ENCODE measurements at regions not wholly inside any gene's neighbourhood (a gene's known extent, or its start where the extent isn't known, plus 50 kb on each side); places are given as distances from the start of the nearest gene placed in this dataset.

- no peak overlapping the region for H3K4me3 Mint-ChIP-seq
- H3K4me1 Mint-ChIP-seq = no peaks in the 10 kb centered on the region
- H3K9me3 Mint-ChIP-seq = no peaks in the 10 kb centered on the region
- H3K27ac Mint-ChIP-seq = no peak overlapping the region
- H3K36me3 Mint-ChIP-seq (ENCODE audit: low read depth) = no peaks in the 10 kb centered on the region
- H3K27me3 Mint-ChIP-seq = no peaks in the 10 kb centered on the region
- no peak for ATAC-seq (replicated peaks)
Observed at GRCh38 chr10:4262870-4263600, 478.0 kb upstream of the KLF6 start.

GRCh38 chr10:4262449-4262848 is 477.4 kb upstream of the KLF6 start:
- no peak overlapping the region for H3K27ac Mint-ChIP-seq
- no peaks in the 10 kb centered on the region for H3K9me3 Mint-ChIP-seq
- H3K27me3 Mint-ChIP-seq = no peaks in the 10 kb centered on the region
- no peak for ATAC-seq (replicated peaks)
- no peaks in the 10 kb centered on the region for H3K4me1 Mint-ChIP-seq
- no peak overlapping the region for H3K4me3 Mint-ChIP-seq
- no peaks in the 10 kb centered on the region for H3K36me3 Mint-ChIP-seq (ENCODE audit: low read depth)

DNA sequence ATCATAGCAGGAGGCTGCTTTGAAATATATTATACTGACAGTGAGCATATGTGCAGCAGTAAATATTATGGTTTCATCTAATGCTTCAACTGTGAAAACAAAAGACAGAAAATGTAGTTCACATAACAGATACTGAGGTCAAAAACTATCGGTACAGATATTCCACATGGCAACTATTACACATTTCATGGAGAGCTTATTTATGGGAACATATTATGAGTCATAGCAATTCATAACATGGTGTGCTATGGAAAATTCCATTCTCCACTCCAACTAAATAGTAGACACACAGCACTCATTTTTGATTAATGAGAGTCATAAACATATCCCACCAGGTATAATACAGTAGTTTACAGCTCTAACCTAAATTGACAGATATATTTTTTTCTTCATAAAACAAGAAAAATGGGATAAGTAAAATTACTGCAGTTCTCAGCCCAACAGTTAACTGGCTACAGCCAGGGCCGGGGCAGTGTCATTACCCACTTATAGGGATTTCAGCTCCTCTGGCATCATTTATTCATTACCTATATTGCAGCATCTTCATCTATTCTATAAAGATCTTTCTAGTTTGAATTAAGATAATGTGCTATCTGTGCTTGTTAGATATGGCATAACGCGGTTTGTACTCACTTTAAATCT is 475.6 kb upstream of the KLF6 start:
- Mint-ChIP-seq H3K36me3 (ENCODE audit: low read depth) (no peaks in the 10 kb centered on the region), H3K4me1 (no peaks in the 10 kb centered on the region), H3K27me3 (no peaks in the 10 kb centered on the region), H3K9me3 (no peaks in the 10 kb centered on the region), H3K4me3 (no peak overlapping the region), H3K27ac (no peak overlapping the region)
- peak; percentile 44 for ATAC-seq (replicated peaks)

- no peak for ATAC-seq (replicated peaks)
- no peak overlapping the region for H3K4me3 Mint-ChIP-seq
- H3K4me1 Mint-ChIP-seq = no peaks in the 10 kb centered on the region
- no peak overlapping the region for H3K27ac Mint-ChIP-seq
- H3K27me3 Mint-ChIP-seq = no peaks in the 10 kb centered on the region
- H3K36me3 Mint-ChIP-seq (ENCODE audit: low read depth) = no peaks in the 10 kb centered on the region
- H3K9me3 Mint-ChIP-seq = no peaks in the 10 kb centered on the region
Observed at GRCh38 chr10:4257939-4258465, 473.0 kb upstream of the KLF6 start.

- no peak for ATAC-seq (replicated peaks)
- Mint-ChIP-seq H3K27ac (no peak overlapping the region), H3K4me1 (no peaks in the 10 kb centered on the region)
Observed at GRCh38 chr10:4256971-4257370, 472.0 kb upstream of the KLF6 start.

DNA sequence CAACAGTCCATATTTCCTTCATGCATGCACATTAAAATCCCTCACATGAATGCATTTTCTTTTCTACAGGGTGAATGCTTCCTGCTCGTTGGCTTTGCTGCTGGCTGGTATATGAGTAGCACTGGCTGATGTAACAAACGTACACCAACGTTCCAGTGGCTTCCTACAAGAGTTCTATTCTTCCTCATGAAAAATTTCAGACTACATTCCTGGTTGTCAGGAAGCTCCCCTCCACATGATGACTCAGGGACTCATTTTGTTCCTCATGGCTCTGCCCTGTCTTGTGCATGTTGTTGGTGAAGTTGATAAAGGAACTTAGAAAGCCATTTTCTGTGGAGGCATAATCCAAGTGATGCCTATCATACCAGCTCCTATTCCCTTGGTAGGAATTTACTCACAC is 470.7 kb upstream of the KLF6 start:
- Mint-ChIP-seq H3K4me1 (no peaks in the 10 kb centered on the region), H3K9me3 (no peaks in the 10 kb centered on the region), H3K36me3 (ENCODE audit: low read depth) (no peaks in the 10 kb centered on the region), H3K27ac (no peak overlapping the region), H3K4me3 (no peak overlapping the region), H3K27me3 (no peaks in the 10 kb centered on the region)
- ATAC-seq (replicated peaks) = no peak

More at GRCh38 chr10:4256971-4257370, 472.0 kb upstream of the KLF6 start:
- H3K36me3 Mint-ChIP-seq (ENCODE audit: low read depth) = no peaks in the 10 kb centered on the region
- H3K27me3 Mint-ChIP-seq = no peaks in the 10 kb centered on the region
- no peak overlapping the region for H3K4me3 Mint-ChIP-seq
- no peaks in the 10 kb centered on the region for H3K9me3 Mint-ChIP-seq

DNA sequence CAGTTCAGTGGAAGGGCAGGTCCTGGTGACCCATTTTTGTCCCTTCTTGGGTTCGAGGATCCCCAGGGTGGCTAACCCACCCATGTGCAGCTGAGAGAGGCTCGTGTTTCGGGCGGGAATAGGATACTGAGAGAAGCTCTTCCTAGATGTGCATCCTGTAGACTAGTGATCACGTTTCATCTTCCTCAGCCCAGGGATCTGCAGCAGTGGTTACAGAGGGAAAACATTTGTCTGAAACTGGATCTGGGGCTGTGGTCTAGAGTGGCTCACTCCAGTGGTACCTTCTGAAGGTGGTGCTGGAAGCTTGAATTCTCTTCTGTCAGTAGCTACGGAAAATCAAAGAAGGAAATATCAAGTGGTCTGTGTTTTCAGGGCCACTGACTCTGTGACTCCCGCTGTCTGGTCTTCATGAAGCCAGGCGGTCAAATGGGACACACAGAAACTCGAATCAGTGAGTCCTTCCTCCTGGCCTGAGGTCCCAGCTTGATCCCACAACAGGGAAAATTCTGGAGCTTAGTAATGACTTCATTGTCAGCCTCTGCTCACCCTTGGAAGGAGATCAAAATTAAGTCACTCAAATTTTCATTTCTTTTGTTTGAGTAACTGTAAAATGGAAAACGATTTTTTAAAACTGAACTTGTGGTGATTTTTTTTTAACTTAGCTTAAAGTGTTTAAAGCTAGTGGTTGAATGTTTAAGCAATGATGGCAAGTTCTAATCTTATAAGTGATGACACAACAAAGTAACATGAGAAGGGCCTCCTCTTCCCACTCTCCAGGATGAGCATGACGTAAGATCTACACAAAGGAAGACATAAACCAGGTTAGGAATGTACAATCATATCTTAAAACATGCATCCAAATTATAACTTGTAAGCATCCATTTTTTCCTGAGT is 469.3 kb upstream of the KLF6 start:
- no peak for ATAC-seq (replicated peaks)
- no peaks in the 10 kb centered on the region for H3K36me3 Mint-ChIP-seq (ENCODE audit: low read depth)
- H3K27ac Mint-ChIP-seq = no peak overlapping the region
- peaks cover 6% of the 10 kb centered on the region for H3K4me1 Mint-ChIP-seq
- no peak overlapping the region for H3K4me3 Mint-ChIP-seq
- peaks cover 5% of the 10 kb centered on the region for H3K9me3 Mint-ChIP-seq
- no peaks in the 10 kb centered on the region for H3K27me3 Mint-ChIP-seq

- peaks cover 5% of the 10 kb centered on the region for H3K9me3 Mint-ChIP-seq
- H3K4me3 Mint-ChIP-seq = no peak overlapping the region
- H3K36me3 Mint-ChIP-seq (ENCODE audit: low read depth) = no peaks in the 10 kb centered on the region
- no peak for ATAC-seq (replicated peaks)
- H3K4me1 Mint-ChIP-seq = peaks cover 6% of the 10 kb centered on the region
- no peak overlapping the region for H3K27ac Mint-ChIP-seq
- H3K27me3 Mint-ChIP-seq = no peaks in the 10 kb centered on the region
Observed at GRCh38 chr10:4252701-4253100, 467.7 kb upstream of the KLF6 start.

DNA sequence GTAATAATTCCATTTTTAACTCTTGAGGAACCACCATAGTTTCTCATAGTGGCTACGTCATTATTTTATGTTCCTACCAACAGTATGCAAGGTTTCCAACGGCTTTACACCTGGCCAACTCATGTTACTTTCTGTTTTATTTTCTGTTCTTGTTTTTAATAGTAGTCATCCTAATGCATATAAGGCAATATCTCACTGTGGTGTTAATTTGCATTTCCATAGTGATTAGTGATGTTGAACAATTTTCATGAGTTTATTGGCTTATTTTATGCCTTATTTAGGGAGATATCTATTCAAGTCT is 465.5 kb upstream of the KLF6 start:
- Mint-ChIP-seq H3K4me1 (peaks cover 23% of the 10 kb centered on the region), H3K27ac (peak overlapping the region; percentile 24), H3K36me3 (ENCODE audit: low read depth) (no peaks in the 10 kb centered on the region), H3K27me3 (no peaks in the 10 kb centered on the region), H3K9me3 (peaks cover 16% of the 10 kb centered on the region), H3K4me3 (no peak overlapping the region)
- ATAC-seq (replicated peaks) = peak; percentile 62

GRCh38 chr10:4249841-4250586 is 465.0 kb upstream of the KLF6 start:
- ATAC-seq (replicated peaks) = no peak
- Mint-ChIP-seq H3K27me3 (no peaks in the 10 kb centered on the region), H3K4me1 (peaks cover 27% of the 10 kb centered on the region), H3K9me3 (peaks cover 17% of the 10 kb centered on the region), H3K4me3 (no peak overlapping the region), H3K27ac (peak overlapping the region; percentile 24), H3K36me3 (ENCODE audit: low read depth) (no peaks in the 10 kb centered on the region)

- H3K4me3 Mint-ChIP-seq = peak overlapping the region; percentile 82
- no peaks in the 10 kb centered on the region for H3K27me3 Mint-ChIP-seq
- peak overlapping the region; percentile 93 for H3K27ac Mint-ChIP-seq
- H3K9me3 Mint-ChIP-seq = peaks cover 17% of the 10 kb centered on the region
- no peak for ATAC-seq (replicated peaks)
- H3K36me3 Mint-ChIP-seq (ENCODE audit: low read depth) = no peaks in the 10 kb centered on the region
- peaks cover 34% of the 10 kb centered on the region for H3K4me1 Mint-ChIP-seq
Observed at GRCh38 chr10:4247379-4247778, 462.4 kb upstream of the KLF6 start.

DNA sequence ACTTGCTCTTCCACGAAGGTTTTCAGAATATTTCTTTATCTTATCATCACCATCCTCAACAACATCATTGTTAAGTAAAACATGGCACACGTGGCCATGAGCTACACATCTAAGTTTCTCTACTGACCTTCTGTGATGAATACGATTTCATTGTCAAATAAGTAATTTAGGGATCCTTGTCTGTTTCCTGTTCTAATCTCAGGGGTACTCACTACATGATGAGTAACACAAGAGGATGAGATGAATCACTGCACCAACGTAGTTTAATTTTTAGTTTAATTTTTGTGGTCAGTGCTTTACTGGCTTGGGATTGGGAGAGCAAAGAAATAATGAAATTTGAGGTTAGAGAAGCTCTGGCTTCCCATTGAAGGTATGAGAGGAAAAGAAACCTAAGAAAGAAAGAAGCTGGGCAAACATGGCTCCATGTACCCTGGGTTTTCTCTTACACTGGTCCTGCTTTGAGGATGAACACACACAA is 461.9 kb upstream of the KLF6 start:
- Mint-ChIP-seq H3K27me3 (no peaks in the 10 kb centered on the region), H3K9me3 (peaks cover 17% of the 10 kb centered on the region), H3K4me1 (peaks cover 36% of the 10 kb centered on the region), H3K27ac (peak overlapping the region; percentile 93), H3K36me3 (ENCODE audit: low read depth) (no peaks in the 10 kb centered on the region), H3K4me3 (peak overlapping the region; percentile 82)
- ATAC-seq (replicated peaks) = peak; percentile 74

DNA sequence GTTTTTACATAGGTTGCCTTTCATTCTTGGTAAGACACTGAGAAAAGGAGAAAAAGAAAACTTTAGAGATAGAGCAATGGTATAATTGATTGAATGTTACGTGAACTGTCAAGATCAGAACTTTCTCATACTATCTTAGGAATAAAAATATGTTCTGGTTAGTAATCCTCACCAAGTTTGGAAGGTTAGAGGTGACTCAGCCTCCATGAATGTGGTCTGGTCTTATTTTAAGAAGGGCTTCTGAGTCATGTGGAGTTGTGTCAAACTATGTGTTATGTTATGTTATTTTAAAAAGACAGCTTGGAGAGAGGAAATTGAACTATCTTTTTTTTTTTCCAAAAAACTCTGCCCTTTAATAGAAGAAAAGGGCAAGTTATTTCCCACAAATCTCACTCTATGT is 458.6 kb upstream of the KLF6 start:
- Mint-ChIP-seq H3K27ac (peak overlapping the region; percentile 37), H3K36me3 (ENCODE audit: low read depth) (no peaks in the 10 kb centered on the region), H3K27me3 (no peaks in the 10 kb centered on the region), H3K9me3 (peaks cover 12% of the 10 kb centered on the region), H3K4me3 (no peak overlapping the region), H3K4me1 (peaks cover 30% of the 10 kb centered on the region)
- peak; percentile 87 for ATAC-seq (replicated peaks)

DNA sequence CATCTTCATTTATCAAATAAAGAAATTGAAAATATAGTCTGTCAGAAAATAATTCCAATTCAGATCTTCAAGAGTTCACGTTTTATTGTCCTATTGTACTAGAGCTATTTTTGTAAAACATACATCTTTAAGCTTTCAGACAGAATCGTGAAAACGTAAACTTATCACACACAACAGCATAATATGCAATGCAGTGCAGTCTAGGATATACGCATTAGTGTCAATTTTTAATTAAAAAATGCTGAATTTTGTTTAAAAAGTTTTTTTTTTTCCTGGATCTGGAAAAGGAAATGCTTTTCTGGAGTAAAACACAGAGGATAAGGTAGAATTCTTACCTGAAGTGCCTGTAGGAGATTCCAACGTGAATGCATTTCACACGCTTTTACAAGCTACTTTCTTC is 458.2 kb upstream of the KLF6 start:
- no peak for ATAC-seq (replicated peaks)

More for the DNA sequence above, 458.2 kb upstream of the KLF6 start:
- Mint-ChIP-seq H3K36me3 (ENCODE audit: low read depth) (no peaks in the 10 kb centered on the region), H3K27me3 (no peaks in the 10 kb centered on the region), H3K4me1 (peaks cover 30% of the 10 kb centered on the region), H3K9me3 (peaks cover 12% of the 10 kb centered on the region), H3K4me3 (peak overlapping the region; percentile 21), H3K27ac (peak overlapping the region; percentile 37)

Measured in activated T-helper 17 cell treated with anti-CD3 and anti-CD28 coated beads, Interleukin-2, amount 50 U/mL, for 72 hours (primary cell).